GM12878 (cell line): ENCODE measurements at regions not wholly inside any gene's neighbourhood (a gene's known extent, or its start where the extent isn't known, plus 50 kb on each side); places are given as distances from the start of the nearest gene placed in this dataset.

ENCODE experiments used
- ATAC-seq: fragments of 200-7000 bp; cut with Tn5 transposase; 3 replicates; pipeline ENCODE4 v1.9.1; 2020; ENCODE audit warnings: mild to moderate bottlenecking, moderate library complexity
- BruUV-seq: library from RNA; stranded (reverse); fragments of 400-500 nt; replicated peaks from 2 replicates; lab custom pipeline; 2021; lab: Mats Ljungman, UMichigan
- CTCF ChIA-PET: fragments of 300-600 bp; sonication (Branson Sonifier 250); formaldehyde crosslinking; extraction: SDS; loops from one replicate; lab custom pipeline; 2021; ENCODE audit warnings: inconsistent platforms; lab: Yijun Ruan, JAX
- POLR2A ChIA-PET: fragments of 350-600 bp; formaldehyde crosslinking; extraction: SDS; loops from one replicate; lab custom pipeline; 2021; ENCODE audit warnings: inconsistent platforms; lab: Charles Lee
- RAD21 ChIA-PET: fragments of 300-600 bp; sonication (Branson Sonifier 250); formaldehyde crosslinking; loops from one replicate; lab custom pipeline; 2023; ENCODE audit warnings: antibody characterized with exemption; ENCODE audit not compliant: unreplicated experiment; lab: Charles Lee
- SMC1A ChIA-PET: fragments of 300-600 bp; sonication (Branson Sonifier 250); formaldehyde crosslinking; loops from one replicate; lab custom pipeline; 2023; ENCODE audit not compliant: unreplicated experiment, uncharacterized antibody; lab: Charles Lee
- DNase-seq: peaks from one replicate; pipeline ENCODE4 v3.0.0-alpha.2; 2011; ENCODE audit warnings: low read depth, low spot score
- FAIRE-seq: peaks from 3 replicates; lab custom pipeline; 2011; peaks lifted over from hg19 to GRCh38; lab: Jason Lieb, UNC
- H2AFZ ChIP-seq: 2 replicates; pipeline ENCODE4 v1.6.0; 2011; ENCODE audit warnings: low read depth, low read length, control low read depth; ENCODE audit not compliant: control insufficient read depth
- H3K27ac ChIP-seq: 2 replicates; pipeline ENCODE4 v1.5.1; 2011; ENCODE audit warnings: control low read depth; ENCODE audit not compliant: control insufficient read depth, insufficient read depth
- H3K27me3 ChIP-seq, 2 experiments: replicated peaks in 1 of 2; 2 replicates each; pipeline versions ENCODE4 v1.6.0 to v1.6.1; 2011; ENCODE audit warnings: low read length in 1 of 2; ENCODE audit not compliant: control insufficient read depth in 2 of 2, insufficient read depth in 2 of 2
- H3K36me3 ChIP-seq, 2 experiments: 2 replicates each; pipeline ENCODE4 v1.5.1; 2011; ENCODE audit warnings: low read length in 1 of 2; ENCODE audit not compliant: control insufficient read depth in 2 of 2, insufficient read depth in 2 of 2
- H3K4me1 ChIP-seq: 2 replicates; pipeline ENCODE4 v1.6.1; 2011; ENCODE audit warnings: mild to moderate bottlenecking, low read length, moderate library complexity, mixed read lengths; ENCODE audit not compliant: control insufficient read depth, insufficient read depth
- H3K4me2 ChIP-seq: 2 replicates; pipeline ENCODE4 v1.6.0; 2011; ENCODE audit warnings: control low read depth; ENCODE audit not compliant: control insufficient read depth, insufficient read depth
- H3K4me3 ChIP-seq: fragments of 200-600 bp; sonication (generic); 2 replicates; pipeline ENCODE4 v1.5.1; 2016
- H3K79me2 ChIP-seq: 2 replicates; pipeline ENCODE4 v1.6.0; 2011; ENCODE audit warnings: low read length; ENCODE audit not compliant: control insufficient read depth, insufficient read depth
- H3K9ac ChIP-seq: 2 replicates; pipeline ENCODE4 v1.8.0; 2011; ENCODE audit warnings: low read length, control low read depth, mixed read lengths; ENCODE audit not compliant: control insufficient read depth, insufficient read depth
- H3K9me3 ChIP-seq: replicated peaks from 3 replicates; pipeline ENCODE4 v1.5.1; 2011; ENCODE audit warnings: mild to moderate bottlenecking, low read length; ENCODE audit not compliant: control insufficient read depth, insufficient read depth
- H4K20me1 ChIP-seq: 2 replicates; pipeline ENCODE4 v1.6.0; 2011; ENCODE audit not compliant: control insufficient read depth, insufficient read depth
- CHD2 ChIP-seq: IDR thresholded peaks from 2 replicates; pipeline ENCODE4 v1.6.1; 2011; ENCODE audit warnings: low read depth, low read length, improper control_type of control experiment, borderline replicate concordance
- JUNB ChIP-seq: IDR thresholded peaks from 2 replicates; pipeline ENCODE4 v1.6.1; 2016; ENCODE audit warnings: antibody characterized with exemption, mild to moderate bottlenecking
- MEF2B ChIP-seq: fragments of 450-650 bp; IDR thresholded peaks from 2 replicates; pipeline ENCODE4 v1.6.1; 2018; ENCODE audit warnings: mild to moderate bottlenecking, moderate library complexity; ENCODE audit not compliant: partially characterized antibody, poor library complexity, severe bottlenecking
- MTA2 ChIP-seq: fragments of 450-650 bp; IDR thresholded peaks from 2 replicates; pipeline ENCODE4 v1.6.1; 2016; ENCODE audit warnings: low read depth, mild to moderate bottlenecking, moderate library complexity
- SKIL ChIP-seq: fragments of 450-650 bp; IDR thresholded peaks from 2 replicates; pipeline ENCODE4 v1.6.1; 2017; ENCODE audit warnings: mild to moderate bottlenecking, low read depth, inconsistent platforms; ENCODE audit not compliant: poor library complexity, severe bottlenecking
- SREBF2 ChIP-seq: IDR thresholded peaks from 2 replicates; pipeline ENCODE4 v1.6.1; 2012; ENCODE audit warnings: mild to moderate bottlenecking, low read length
- whole genome bisulfite sequencing: methylation state at CpG from one replicate; pipeline ENCODE4 v1.1.6; 2016; ENCODE audit warnings: low lambda C conversion rate; ENCODE audit not compliant: insufficient replicate concordance, insufficient coverage; ENCODE audit errors: missing lambda C conversion rate; 5-methylcytosine and 5-hydroxymethylcytosine counted together
- in situ Hi-C: fragments of 300-500 bp; cut with MboI; formaldehyde crosslinking; loops from 9 replicates; pipeline ENCODE4 v1.14.3; 2018; ENCODE audit warnings: mixed read lengths
- intact Hi-C: fragments of 100-400 bp; cut with micrococcal nuclease; formaldehyde crosslinking; loops from one replicate; pipeline ENCODE4 v1.14.2; 2022; ENCODE audit not compliant: unreplicated experiment
- TF ChIP-seq, protein P1 (sequence below): fragments of 450-650 bp; formaldehyde crosslinking; IDR thresholded peaks from 2 replicates; pipeline ENCODE4 v1.4.0; 2022; ENCODE audit warnings: mild to moderate bottlenecking, moderate library complexity

GRCh38 chrX:116863029-116863428, 400.3 kb upstream of the CT83 start:
- DNase-seq = no peak
- no peak overlapping the region for H3K9ac ChIP-seq
- H2AFZ ChIP-seq = no peak overlapping the region
- no peak overlapping the region for H3K27ac ChIP-seq
- no peaks in the 10 kb centered on the region for H3K27me3 ChIP-seq
- intact Hi-C loops (no loop called here), in situ Hi-C loops (no loop called here)
- H3K4me3 ChIP-seq = no peak overlapping the region
- SMC1A ChIA-PET = no interaction called here
- RAD21 ChIA-PET = no interaction called here
- H3K4me2 ChIP-seq = no peak overlapping the region
- ATAC-seq = no peak
- TF ChIP-seq SKIL (no peak), MEF2B (no peak), CHD2 (no peak), MTA2 (no peak), JUNB (no peak), SREBF2 (no peak)
- TF ChIP-seq, protein P1, sequence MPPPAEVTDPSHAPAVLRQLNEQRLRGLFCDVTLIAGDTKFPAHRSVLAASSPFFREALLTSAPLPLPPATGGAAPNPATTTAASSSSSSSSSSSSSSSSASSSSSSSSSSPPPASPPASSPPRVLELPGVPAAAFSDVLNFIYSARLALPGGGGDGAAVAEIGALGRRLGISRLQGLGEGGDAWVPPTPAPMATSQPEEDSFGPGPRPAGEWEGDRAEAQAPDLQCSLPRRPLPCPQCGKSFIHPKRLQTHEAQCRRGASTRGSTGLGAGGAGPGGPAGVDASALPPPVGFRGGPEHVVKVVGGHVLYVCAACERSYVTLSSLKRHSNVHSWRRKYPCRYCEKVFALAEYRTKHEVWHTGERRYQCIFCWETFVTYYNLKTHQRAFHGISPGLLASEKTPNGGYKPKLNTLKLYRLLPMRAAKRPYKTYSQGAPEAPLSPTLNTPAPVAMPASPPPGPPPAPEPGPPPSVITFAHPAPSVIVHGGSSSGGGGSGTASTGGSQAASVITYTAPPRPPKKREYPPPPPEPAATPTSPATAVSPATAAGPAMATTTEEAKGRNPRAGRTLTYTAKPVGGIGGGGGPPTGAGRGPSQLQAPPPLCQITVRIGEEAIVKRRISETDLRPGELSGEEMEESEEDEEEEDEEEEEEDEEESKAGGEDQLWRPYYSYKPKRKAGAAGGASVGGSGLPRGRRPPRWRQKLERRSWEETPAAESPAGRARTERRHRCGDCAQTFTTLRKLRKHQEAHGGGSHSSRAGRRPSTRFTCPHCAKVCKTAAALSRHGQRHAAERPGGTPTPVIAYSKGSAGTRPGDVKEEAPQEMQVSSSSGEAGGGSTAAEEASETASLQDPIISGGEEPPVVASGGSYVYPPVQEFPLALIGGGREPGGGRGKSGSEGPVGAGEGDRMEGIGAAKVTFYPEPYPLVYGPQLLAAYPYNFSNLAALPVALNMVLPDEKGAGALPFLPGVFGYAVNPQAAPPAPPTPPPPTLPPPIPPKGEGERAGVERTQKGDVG (CRISPR knock-in tag) = no peak
- FAIRE-seq = no peak
- no peaks in the 10 kb centered on the region for H3K9me3 ChIP-seq
- H3K79me2 ChIP-seq = no peaks in the 10 kb centered on the region
- BruUV-seq = no TSS peak
- 0% methylated on average over 4 of the region's 4 CpGs for WGBS
- no peaks in the 10 kb centered on the region for H4K20me1 ChIP-seq
- CTCF ChIA-PET = interaction anchor here (0.6 kb wide), 1 partner anchor 13 kb away, joined by 3 read pairs; no protein-coding TSS in a partner anchor
- POLR2A ChIA-PET = interaction anchor here (0.5 kb wide), 1 partner anchor 15 kb away, joined by 5 read pairs; no protein-coding TSS in a partner anchor
- H3K4me1 ChIP-seq = no peaks in the 10 kb centered on the region
- no peaks in the 10 kb centered on the region for H3K36me3 ChIP-seq
